Keratinocyte (primary cell): ENCODE measurements at regions not wholly inside any gene's neighbourhood (a gene's known extent, or its start where the extent isn't known, plus 50 kb on each side); places are given as distances from the start of the nearest gene placed in this dataset.

Experiments used
- EZH2 ChIP-seq: IDR thresholded peaks from one replicate; pipeline ENCODE4 v1.6.1; 2012; ENCODE audit warnings: inconsistent platforms, mild to moderate bottlenecking, low read length, moderate library complexity
- TF ChIP-seq, protein P1 (sequence below), 3 experiments: IDR thresholded peaks in 1 of 3; conservative IDR thresholded peaks in 1 of 3; optimal IDR thresholded peaks in 1 of 3; 2 replicates in 2 of 3; 3 replicates in 1 of 3; pipeline versions ENCODE3 to v1.5.1; 2011; ENCODE audit warnings: low read length in 3 of 3, mild to moderate bottlenecking in 3 of 3, moderate library complexity in 2 of 3, control low read depth in 1 of 3, inconsistent platforms in 1 of 3; ENCODE audit not compliant: insufficient read depth in 2 of 3; ENCODE audit errors: extremely low read depth in 1 of 3

DNA sequence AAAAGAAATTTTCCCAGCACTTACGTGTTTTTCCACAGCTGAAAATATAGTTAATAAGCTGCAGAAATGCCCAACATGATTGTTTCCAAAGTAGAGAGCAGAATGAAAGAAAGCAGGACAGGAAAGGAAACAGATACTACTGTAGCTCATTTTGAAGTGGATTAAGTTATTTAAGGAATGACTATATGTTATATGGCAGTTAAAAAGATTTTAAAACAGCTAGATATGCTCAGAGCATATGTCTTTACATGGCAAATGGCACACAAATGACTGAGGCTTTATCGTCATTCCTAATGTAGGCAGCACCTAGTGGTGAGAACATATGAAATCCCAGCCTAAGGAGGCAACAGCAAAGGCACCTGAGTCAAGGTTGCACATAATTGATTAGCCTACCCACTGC lies 106.6 kb upstream of the SEMA6D start:
- TF ChIP-seq, protein P1, sequence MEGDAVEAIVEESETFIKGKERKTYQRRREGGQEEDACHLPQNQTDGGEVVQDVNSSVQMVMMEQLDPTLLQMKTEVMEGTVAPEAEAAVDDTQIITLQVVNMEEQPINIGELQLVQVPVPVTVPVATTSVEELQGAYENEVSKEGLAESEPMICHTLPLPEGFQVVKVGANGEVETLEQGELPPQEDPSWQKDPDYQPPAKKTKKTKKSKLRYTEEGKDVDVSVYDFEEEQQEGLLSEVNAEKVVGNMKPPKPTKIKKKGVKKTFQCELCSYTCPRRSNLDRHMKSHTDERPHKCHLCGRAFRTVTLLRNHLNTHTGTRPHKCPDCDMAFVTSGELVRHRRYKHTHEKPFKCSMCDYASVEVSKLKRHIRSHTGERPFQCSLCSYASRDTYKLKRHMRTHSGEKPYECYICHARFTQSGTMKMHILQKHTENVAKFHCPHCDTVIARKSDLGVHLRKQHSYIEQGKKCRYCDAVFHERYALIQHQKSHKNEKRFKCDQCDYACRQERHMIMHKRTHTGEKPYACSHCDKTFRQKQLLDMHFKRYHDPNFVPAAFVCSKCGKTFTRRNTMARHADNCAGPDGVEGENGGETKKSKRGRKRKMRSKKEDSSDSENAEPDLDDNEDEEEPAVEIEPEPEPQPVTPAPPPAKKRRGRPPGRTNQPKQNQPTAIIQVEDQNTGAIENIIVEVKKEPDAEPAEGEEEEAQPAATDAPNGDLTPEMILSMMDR (optimal IDR thresholded peaks at IDR 0.05 in 1 of 3, IDR thresholded peaks at IDR 0.05 in 1 of 3, conservative IDR thresholded peaks at IDR 0.05 in 1 of 3; ENCODE audit: extremely low read depth in 1 of 3, insufficient read depth in 2 of 3, low read length in 3 of 3), result peak in 2 of 3 experiments; percentile 4 to 11
- TF ChIP-seq EZH2, result no peak
